ENCODE measurements at regions not wholly inside any gene's neighbourhood (a gene's known extent, or its start where the extent isn't known, plus 50 kb on each side); places are given as distances from the start of the nearest gene placed in this dataset.

DNA sequence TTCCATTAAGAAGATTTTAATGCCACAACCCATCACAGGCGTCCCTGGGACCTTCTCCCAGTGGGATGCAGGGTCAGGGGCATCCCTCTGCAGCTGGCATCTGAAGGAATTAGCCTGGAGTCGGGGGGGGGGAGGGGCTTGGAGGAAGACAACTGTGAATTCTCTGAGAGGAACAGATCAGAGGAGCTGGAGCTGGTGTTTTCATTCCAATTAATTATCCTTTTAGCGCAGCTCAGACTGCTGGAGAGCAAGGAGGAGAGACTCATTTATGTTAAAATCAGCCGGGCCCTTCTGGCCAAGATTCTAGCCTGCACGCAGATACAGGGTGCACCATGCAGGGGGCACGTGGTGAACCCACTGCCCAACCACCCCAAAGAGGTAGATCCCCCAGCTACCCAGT, 116.2 kb downstream of the CHST1 start:
- H2BK20ac ChIP-seq (ENCODE audit: low read depth, low read length, poor library complexity, severe bottlenecking) = no peak overlapping the region
- no CpG with 5 or more reads among the region's 6 CpGs for WGBS (ENCODE audit: extremely low coverage, insufficient read length, low lambda C conversion rate)
- Mint-ChIP-seq H3K4me3 (no peak overlapping the region), H3K36me3 (ENCODE audit: insufficient read depth in 1 of 3, low read depth in 3 of 3) (no peaks in the 10 kb centered on the region), H3K9me3 (no peaks in the 10 kb centered on the region), H3K27me3 (ENCODE audit: low read depth) (peaks cover 16% of the 10 kb centered on the region), H3K27ac (no peak overlapping the region), H3K4me1 (peaks cover 0 to 3% of the 10 kb centered on the region in 2 experiments; a peak in 1 of 4 replicates)
- no peak overlapping the region for H4K5ac ChIP-seq (ENCODE audit: insufficient read length, low read depth, low read length)
- TF ChIP-seq, protein P1, sequence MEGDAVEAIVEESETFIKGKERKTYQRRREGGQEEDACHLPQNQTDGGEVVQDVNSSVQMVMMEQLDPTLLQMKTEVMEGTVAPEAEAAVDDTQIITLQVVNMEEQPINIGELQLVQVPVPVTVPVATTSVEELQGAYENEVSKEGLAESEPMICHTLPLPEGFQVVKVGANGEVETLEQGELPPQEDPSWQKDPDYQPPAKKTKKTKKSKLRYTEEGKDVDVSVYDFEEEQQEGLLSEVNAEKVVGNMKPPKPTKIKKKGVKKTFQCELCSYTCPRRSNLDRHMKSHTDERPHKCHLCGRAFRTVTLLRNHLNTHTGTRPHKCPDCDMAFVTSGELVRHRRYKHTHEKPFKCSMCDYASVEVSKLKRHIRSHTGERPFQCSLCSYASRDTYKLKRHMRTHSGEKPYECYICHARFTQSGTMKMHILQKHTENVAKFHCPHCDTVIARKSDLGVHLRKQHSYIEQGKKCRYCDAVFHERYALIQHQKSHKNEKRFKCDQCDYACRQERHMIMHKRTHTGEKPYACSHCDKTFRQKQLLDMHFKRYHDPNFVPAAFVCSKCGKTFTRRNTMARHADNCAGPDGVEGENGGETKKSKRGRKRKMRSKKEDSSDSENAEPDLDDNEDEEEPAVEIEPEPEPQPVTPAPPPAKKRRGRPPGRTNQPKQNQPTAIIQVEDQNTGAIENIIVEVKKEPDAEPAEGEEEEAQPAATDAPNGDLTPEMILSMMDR (conservative IDR thresholded peaks at IDR 0.05) = no peak
- no peak overlapping the region for H3K4ac ChIP-seq (ENCODE audit: low read depth, low read length)
- no peak for DNase-seq
- no peaks in the 10 kb centered on the region for H3K23me2 ChIP-seq (ENCODE audit: insufficient read length, low read depth, low read length, poor library complexity, severe bottlenecking)
- H3T11ph ChIP-seq (ENCODE audit: low read length) = no peak overlapping the region
- no peak overlapping the region for H3K18ac ChIP-seq (ENCODE audit: insufficient read length, low read depth, low read length)
- H3K9ac ChIP-seq (ENCODE audit: extremely low read depth, insufficient read length, low read length) = no peak overlapping the region
- H2AFZ ChIP-seq (ENCODE audit: low read length) = no peak overlapping the region
- H2BK120ac ChIP-seq (ENCODE audit: low read depth, low read length, poor library complexity, severe bottlenecking) = no peak overlapping the region
- no peak overlapping the region for H3K4me2 ChIP-seq (ENCODE audit: insufficient read depth, insufficient read length, low read length)
- no peaks in the 10 kb centered on the region for H3K27me3 ChIP-seq (ENCODE audit: insufficient read depth, low read length)
- no peaks in the 10 kb centered on the region for H3K79me1 ChIP-seq (ENCODE audit: insufficient read depth, low read depth, low read length, poor library complexity, severe bottlenecking)
- H4K20me1 ChIP-seq (ENCODE audit: control insufficient read depth, insufficient read depth, insufficient read length) = no peaks in the 10 kb centered on the region
- no peak overlapping the region for H4K91ac ChIP-seq (ENCODE audit: insufficient read length, low read depth, low read length)
- H3K56ac ChIP-seq (ENCODE audit: insufficient read length, low read depth, low read length) = no peak overlapping the region
- no peaks in the 10 kb centered on the region for H3K9me3 ChIP-seq (ENCODE audit: control insufficient read depth, low read depth, low read length)
- H3K27ac ChIP-seq (ENCODE audit: insufficient read length, low read depth, low read length) = no peak overlapping the region
- H2BK12ac ChIP-seq (ENCODE audit: insufficient read length, low read depth, low read length) = no peak overlapping the region
- no peak overlapping the region for H3K23ac ChIP-seq (ENCODE audit: insufficient read length, low read depth, low read length)
- no peak overlapping the region for H2AK5ac ChIP-seq (ENCODE audit: insufficient read length, low read length)
- H2BK5ac ChIP-seq (ENCODE audit: insufficient read length, low read length) = no peak overlapping the region
- no peak overlapping the region for H3K14ac ChIP-seq (ENCODE audit: insufficient read depth, low read length)
- no peak overlapping the region for H4K8ac ChIP-seq (replicated peaks; ENCODE audit: insufficient read length, low read depth, low read length)
- no peaks in the 10 kb centered on the region for H3K4me1 ChIP-seq (ENCODE audit: insufficient read depth, low read length)
- H2BK15ac ChIP-seq (ENCODE audit: low read depth, low read length) = no peak overlapping the region
- no peaks in the 10 kb centered on the region for H3K79me2 ChIP-seq (ENCODE audit: insufficient read depth, low read length)

Measured in H9 (cell line).